ENCODE measurements at regions not wholly inside any gene's neighbourhood (a gene's known extent, or its start where the extent isn't known, plus 50 kb on each side); places are given as distances from the start of the nearest gene placed in this dataset.
"Not testable (repeated sequence)": the region's sequence is repeated elsewhere in the genome, so short reads cannot be mapped to it uniquely, and the experiment has no call there.

DNA sequence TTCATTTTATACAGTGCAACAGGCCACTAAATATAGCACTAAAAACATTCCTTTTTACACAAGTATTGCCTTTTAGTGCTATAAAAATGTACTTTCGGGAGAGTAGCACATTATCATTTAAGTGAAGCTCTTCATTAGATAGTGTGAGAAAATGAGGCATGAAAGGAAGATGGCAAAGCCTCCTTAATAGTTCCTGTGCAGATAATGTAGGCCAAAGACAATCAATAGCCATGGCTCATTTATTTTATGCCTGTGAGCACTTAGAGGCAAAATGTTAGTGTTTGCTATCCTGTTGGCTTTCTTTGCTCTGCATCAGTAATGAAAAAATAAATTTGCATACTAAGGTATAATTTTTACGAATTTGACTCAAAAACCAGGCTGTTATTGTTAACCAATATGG lies 929.5 kb upstream of the C9orf72 start:
- DNase-seq: no peak

- DNase-seq: no peak
Measured at GRCh38 chr9:28503573-28503972, 930.3 kb upstream of the C9orf72 start.

- DNase-seq: no peak
Measured at GRCh38 chr9:28518439-28518838, 945.2 kb upstream of the C9orf72 start.

DNA sequence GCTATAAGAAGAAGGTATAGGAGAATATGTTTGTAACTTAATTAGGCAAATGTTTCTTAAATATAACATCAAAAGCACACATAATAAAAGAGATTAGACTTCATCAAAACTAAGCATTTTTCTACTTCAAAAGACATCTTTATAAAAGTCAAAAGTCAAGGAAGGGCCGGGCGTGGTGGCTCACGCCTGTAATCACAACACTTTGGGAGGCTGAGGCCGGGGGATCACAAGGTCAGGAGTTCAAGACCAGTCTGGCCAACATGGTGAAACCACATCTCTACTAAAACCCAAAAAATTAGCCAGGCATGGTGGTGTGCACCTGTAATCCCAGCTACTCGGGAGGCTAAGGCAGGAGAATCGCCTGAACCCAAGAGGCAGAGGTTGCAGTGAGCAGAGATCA lies 951.0 kb upstream of the C9orf72 start:
- DNase-seq: not testable (repeated sequence)

GRCh38 chr9:28528049-28528448 lies 954.8 kb upstream of the C9orf72 start:
- no peak for DNase-seq

- DNase-seq: no peak
Measured at GRCh38 chr9:28538132-28538531, 964.9 kb upstream of the C9orf72 start.

DNA sequence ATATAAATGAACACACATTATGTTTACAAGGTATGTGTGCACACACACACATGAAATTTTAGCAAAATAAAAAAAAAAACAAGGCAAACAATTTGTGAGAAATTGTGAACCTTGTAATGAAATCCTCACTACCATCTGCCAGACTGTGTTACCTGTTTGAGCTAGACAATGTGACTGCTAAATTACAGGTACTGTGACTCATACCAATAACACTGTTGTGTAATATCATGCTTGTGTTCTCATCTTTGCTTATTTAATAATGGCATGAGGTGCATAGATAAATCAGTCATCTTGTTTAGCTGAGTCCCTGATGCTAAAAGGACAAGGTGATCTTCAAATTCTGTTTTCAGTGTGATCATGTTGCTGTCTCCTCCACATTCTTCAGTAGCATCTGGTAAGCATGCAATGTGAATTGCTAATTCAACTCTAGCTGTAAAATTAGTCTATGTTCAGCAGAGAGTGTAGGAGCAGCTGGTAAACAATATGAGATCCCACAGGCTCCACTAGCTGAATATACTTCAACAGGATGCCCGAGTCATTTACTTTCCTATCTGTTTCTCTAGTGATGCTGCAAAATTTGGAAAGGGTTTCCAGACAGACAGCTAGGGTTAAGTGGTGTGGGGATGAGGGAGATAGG lies 966.3 kb upstream of the C9orf72 start:
- no peak for DNase-seq

GRCh38 chr9:28542928-28543327 lies 969.6 kb upstream of the C9orf72 start:
- no peak for DNase-seq

DNA sequence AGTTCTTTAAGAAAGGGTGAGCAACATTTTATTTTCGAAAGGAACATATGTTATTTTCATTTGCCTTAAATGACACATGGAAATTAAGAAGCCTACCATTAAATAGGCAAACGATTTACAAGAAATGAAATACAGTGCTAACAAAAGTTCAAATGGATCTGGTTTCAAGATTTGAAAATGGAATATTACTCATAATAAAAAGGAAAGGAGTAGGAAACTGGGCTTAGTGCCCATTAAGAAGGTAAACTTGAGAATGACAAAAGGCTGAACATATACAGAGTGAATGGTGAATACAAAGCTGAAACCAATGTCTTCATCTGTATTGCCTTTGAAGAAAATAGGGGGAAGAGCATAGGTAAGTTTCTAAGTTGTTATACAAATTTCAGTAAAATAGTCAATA lies 974.2 kb upstream of the C9orf72 start:
- no peak for DNase-seq

GRCh38 chr9:28563291-28563934 lies 990.1 kb upstream of the C9orf72 start:
- no peak for DNase-seq

- no peak for DNase-seq
Measured at GRCh38 chr9:28583832-28584231, 1010.6 kb upstream of the C9orf72 start.

DNA sequence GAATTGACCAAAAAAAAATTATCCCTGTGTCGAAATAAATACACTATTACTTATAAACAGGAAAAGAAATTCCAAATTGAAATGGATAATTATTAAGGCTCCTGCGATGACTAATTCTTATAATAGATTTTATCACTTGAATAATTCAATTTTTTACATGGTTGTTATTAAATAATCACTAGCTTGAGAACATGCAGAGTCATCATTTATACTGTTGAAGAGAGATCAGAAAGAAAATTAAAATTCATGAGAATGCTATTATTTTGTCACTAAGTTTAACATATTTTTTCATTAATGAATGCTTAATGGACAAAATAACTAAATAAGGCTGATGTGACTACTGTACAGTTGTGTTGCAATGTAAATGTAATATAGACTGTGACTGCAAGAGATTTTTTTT lies 1011.3 kb upstream of the C9orf72 start:
- no peak for DNase-seq

- no peak for DNase-seq
Measured at GRCh38 chr9:28587052-28587451, 1013.8 kb upstream of the C9orf72 start.

DNA sequence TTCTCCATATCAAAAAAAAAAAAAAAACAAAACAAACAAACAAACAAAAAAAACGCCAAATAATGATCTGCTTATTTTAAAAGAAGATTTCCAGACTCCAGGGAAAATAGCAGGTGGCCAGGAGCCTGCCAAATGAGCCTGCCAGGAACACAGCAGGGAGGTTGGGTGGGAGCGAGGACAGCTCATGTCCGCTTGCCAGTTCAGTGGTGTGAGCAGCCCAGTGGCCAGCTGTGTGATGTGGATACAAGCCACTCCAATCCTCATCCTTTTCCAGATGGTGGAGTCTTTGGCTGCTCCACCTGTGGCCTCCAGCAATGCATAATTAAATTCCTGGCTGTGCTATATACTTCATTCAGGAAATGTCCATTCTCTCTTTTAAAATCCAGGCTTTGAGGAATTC lies 1025.1 kb upstream of the C9orf72 start:
- DNase-seq: no peak

DNA sequence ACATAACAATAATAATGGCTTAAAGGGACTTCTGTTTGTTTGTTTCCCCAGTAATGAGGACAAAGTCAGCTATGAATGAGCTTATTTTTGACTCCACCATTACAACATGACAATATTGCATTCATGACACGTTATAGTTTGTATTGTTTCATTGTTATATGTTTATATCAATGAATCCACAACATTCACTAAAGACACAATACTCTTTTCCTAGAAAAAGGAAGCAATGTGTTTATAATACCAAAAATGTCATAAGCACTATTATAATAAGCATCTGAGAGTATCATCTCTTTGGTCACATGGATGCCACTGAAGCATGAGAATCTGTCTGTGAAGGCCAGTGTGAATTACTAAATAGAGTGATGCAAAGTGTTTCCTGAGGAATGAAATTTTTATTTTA lies 1026.9 kb upstream of the C9orf72 start:
- no peak for DNase-seq

DNA sequence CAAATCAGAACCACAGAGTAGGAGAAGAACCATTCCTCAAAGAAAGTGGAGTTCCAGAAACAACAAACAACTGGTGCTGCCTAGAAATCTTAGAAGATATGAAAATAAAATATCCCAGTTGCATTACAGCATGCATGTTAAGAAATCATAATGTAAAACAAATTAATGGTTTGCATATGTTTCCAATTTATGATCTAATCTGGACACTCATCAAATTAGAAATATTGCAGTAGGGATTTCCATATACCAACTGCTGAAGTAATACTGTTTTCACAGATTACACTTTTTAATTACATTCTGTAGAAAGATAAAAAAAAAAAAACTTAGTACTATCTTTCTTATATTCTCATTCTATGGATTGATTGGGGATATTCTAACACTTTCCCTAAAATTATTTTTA lies 1034.6 kb upstream of the C9orf72 start:
- no peak for DNase-seq

DNA sequence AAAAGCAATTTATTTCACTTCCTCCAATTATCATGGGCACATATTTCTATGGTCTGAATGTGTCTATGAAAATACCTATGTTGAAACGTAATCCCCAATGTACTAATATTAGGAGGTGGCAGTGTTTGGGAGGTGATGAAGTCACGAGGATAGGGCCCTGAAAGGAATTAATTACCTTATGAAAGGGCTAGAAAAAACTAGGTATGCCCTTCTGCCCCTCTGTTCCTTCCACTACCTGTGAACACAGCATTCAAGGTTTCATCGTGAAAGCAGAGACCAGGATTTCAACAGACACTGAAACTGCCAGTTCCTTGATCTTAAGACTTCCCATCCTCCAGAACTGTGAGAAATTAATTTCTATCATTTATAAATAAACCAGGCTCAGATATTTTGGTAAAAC lies 1037.1 kb upstream of the C9orf72 start:
- no peak for DNase-seq

DNA sequence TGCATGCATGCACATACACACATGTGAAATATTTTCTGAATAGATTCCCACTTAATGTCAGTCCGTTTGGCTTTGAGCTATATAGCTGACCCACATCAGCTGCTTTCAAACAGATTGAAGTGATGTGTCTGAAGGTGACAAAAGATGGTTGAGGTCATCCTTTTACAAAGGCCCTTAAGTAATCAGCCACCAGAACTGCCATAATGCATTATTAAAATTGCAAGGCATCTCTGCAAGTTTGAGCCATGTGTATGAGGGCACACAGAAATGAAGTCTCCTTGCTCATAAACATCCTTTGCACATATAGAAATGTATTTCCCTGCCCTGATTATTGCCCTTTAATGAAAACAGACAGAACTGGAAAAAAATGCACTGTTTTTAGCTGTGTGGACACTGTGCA lies 1043.0 kb upstream of the C9orf72 start:
- DNase-seq: no peak

DNA sequence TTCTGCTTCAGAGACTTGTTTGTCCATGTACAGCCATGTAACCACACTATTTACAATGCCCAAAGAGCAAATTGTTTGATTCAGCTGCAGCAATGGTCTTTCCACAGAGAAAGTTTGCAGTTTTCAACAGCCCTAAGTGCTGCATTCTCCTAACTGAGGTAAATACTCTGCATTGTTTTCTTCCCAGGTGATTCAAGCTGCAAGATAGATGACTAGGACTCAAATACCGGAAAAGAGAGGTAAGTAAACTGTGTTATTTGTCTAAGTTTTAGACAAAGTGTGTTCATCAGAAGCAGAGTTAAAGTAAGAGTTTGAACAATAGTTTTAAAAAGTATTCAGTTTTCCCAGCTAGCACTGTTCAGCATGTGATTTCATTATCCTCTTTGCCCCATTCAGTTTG lies 1046.7 kb upstream of the C9orf72 start:
- DNase-seq: no peak

- no peak for DNase-seq
Measured at GRCh38 chr9:28620661-28621060, 1047.4 kb upstream of the C9orf72 start.

- no peak for DNase-seq
Measured at GRCh38 chr9:28624771-28625170, 1051.5 kb upstream of the C9orf72 start.

DNA sequence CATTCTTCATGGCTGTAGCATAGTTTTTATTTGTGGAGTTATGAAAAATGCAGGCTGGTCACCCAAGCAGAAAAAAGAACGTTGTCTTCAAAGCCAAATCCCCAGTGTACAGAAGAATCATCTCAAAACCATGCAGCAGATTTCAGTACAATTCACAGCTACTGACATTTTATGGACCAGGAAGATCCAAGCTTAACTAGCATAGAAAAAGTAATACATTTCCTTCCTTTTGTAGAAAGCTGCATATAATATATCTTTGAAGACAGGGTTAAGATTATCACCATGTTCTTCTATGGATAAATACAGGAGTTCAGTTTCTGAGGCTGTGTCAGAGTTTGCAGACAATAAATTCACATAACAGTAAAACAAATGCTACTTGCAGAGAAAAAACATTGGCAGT lies 1054.8 kb upstream of the C9orf72 start:
- DNase-seq: no peak

DNA sequence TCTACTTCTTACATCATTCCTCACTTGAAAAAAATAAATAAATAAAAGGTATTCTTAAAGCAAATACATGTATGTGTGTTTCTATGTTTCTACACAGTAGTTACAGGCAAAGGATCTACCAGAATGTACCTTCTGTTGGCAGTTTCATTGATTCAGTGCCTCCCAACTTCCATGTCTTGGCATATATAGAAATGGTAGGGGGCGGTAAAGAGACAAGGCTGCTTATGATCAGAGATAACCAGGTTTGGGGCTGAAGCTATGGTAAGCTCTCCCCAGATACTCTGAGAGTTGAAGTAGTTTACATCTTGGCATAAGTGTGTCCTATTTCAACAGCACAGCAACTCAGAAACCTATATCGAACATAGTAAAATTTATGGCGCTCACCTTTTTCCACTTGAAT lies 1075.4 kb upstream of the C9orf72 start:
- no peak for DNase-seq

DNA sequence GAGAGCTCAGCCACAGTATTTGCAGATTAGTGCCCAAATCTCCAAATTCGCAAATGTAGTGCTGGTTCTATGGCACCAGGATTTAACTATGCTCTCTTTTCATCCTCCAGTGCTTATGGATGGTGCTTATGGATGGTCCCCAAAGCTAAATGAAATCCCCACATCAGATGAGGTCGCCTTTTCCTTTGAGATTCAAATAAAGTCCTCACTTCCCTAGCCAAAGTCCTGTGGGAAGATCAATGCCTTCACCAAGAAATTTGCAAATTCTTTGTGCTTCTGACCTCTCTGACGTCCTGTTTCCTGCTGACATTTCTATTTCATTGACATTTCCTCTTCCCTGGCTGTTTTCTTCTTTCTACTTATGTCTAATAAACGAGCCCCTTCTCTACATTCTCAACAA lies 1077.0 kb upstream of the C9orf72 start:
- no peak for DNase-seq

GRCh38 chr9:28651050-28651722 lies 1077.9 kb upstream of the C9orf72 start:
- DNase-seq: no peak

Data from bone marrow (tissue), 2 donors.